Cardiac muscle cell (in vitro differentiated cells and primary cell): ENCODE measurements at regions not wholly inside any gene's neighbourhood (a gene's known extent, or its start where the extent isn't known, plus 50 kb on each side); places are given as distances from the start of the nearest gene placed in this dataset.

Experiments
- DNase-seq, 2 donors: peaks; one replicate each; pipeline versions ENCODE4 v3.0.0 to v3.0.0-alpha.2; 2010 to 2017; ENCODE audit warnings: low read depth in 1 of 2, low spot score in 1 of 2
- H3K27ac ChIP-seq: fragments of 200-600 bp; sonication (generic); 2 replicates; pipeline ENCODE4 v1.5.1; 2016
- H3K27me3 ChIP-seq: fragments of 200-600 bp; sonication (generic); 2 replicates; pipeline ENCODE4 v1.6.0; 2016; ENCODE audit warnings: control low read depth
- H3K36me3 ChIP-seq: fragments of 200-600 bp; sonication (generic); 2 replicates; pipeline ENCODE4 v1.5.1; 2016; ENCODE audit warnings: control low read depth
- H3K4me1 ChIP-seq: fragments of 200-600 bp; sonication (generic); 2 replicates; pipeline ENCODE4 v1.8.1; 2017; ENCODE audit warnings: low read depth, mild to moderate bottlenecking, mixed run types
- H3K4me3 ChIP-seq: fragments of 200-600 bp; sonication (generic); 2 replicates; pipeline ENCODE4 v1.5.1; 2016; ENCODE audit warnings: mild to moderate bottlenecking
- H3K9me3 ChIP-seq: fragments of 200-600 bp; sonication (generic); 2 replicates; pipeline ENCODE4 v1.5.1; 2017; ENCODE audit warnings: low read depth, mild to moderate bottlenecking, control low read depth
- TF ChIP-seq, protein P1 (sequence below): IDR thresholded peaks from 2 replicates; pipeline ENCODE4 v1.5.1; 2012; ENCODE audit warnings: low read depth, mild to moderate bottlenecking, low read length

GRCh38 chrX:124518885-124519284 is 172.5 kb downstream of the SH2D1A start:
- TF ChIP-seq, protein P1, sequence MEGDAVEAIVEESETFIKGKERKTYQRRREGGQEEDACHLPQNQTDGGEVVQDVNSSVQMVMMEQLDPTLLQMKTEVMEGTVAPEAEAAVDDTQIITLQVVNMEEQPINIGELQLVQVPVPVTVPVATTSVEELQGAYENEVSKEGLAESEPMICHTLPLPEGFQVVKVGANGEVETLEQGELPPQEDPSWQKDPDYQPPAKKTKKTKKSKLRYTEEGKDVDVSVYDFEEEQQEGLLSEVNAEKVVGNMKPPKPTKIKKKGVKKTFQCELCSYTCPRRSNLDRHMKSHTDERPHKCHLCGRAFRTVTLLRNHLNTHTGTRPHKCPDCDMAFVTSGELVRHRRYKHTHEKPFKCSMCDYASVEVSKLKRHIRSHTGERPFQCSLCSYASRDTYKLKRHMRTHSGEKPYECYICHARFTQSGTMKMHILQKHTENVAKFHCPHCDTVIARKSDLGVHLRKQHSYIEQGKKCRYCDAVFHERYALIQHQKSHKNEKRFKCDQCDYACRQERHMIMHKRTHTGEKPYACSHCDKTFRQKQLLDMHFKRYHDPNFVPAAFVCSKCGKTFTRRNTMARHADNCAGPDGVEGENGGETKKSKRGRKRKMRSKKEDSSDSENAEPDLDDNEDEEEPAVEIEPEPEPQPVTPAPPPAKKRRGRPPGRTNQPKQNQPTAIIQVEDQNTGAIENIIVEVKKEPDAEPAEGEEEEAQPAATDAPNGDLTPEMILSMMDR, result no peak
- no peak overlapping the region for H3K4me3 ChIP-seq
- no peaks in the 10 kb centered on the region for H3K36me3 ChIP-seq
- H3K27me3 ChIP-seq, result no peaks in the 10 kb centered on the region
- H3K4me1 ChIP-seq, result no peaks in the 10 kb centered on the region
- no peaks in the 10 kb centered on the region for H3K9me3 ChIP-seq
- no peak overlapping the region for H3K27ac ChIP-seq
- DNase-seq, result no peak

GRCh38 chrX:124524852-124525251 is 178.5 kb downstream of the SH2D1A start:
- TF ChIP-seq, protein P1, result no peak
- Histone ChIP-seq H3K36me3 (no peaks in the 10 kb centered on the region), H3K9me3 (no peaks in the 10 kb centered on the region), H3K27ac (no peak overlapping the region), H3K27me3 (no peaks in the 10 kb centered on the region), H3K4me1 (no peaks in the 10 kb centered on the region), H3K4me3 (no peak overlapping the region)
- no peak for DNase-seq

GRCh38 chrX:124529786-124530185 is 183.4 kb downstream of the SH2D1A start:
- Histone ChIP-seq H3K27ac (no peak overlapping the region), H3K9me3 (no peaks in the 10 kb centered on the region), H3K4me3 (no peak overlapping the region), H3K36me3 (no peaks in the 10 kb centered on the region), H3K27me3 (no peaks in the 10 kb centered on the region), H3K4me1 (peaks cover 3% of the 10 kb centered on the region)
- DNase-seq, result no peak
- TF ChIP-seq, protein P1, result no peak

GRCh38 chrX:124530803-124531202 is 184.4 kb downstream of the SH2D1A start:
- Histone ChIP-seq H3K9me3 (no peaks in the 10 kb centered on the region), H3K27ac (no peak overlapping the region), H3K4me1 (peaks cover 3% of the 10 kb centered on the region), H3K36me3 (no peaks in the 10 kb centered on the region), H3K4me3 (no peak overlapping the region), H3K27me3 (no peaks in the 10 kb centered on the region)
- TF ChIP-seq, protein P1, result no peak
- peak in 1 of 2 donors; percentile 8 for DNase-seq

GRCh38 chrX:124534536-124534935 is 188.2 kb downstream of the SH2D1A start:
- Histone ChIP-seq H3K4me3 (no peak overlapping the region), H3K36me3 (no peaks in the 10 kb centered on the region), H3K4me1 (peaks cover 3% of the 10 kb centered on the region), H3K27me3 (no peaks in the 10 kb centered on the region), H3K9me3 (no peaks in the 10 kb centered on the region), H3K27ac (no peak overlapping the region)
- TF ChIP-seq, protein P1, result no peak
- DNase-seq, result no peak

GRCh38 chrX:124540474-124540873 is 194.1 kb downstream of the SH2D1A start:
- Histone ChIP-seq H3K4me1 (no peaks in the 10 kb centered on the region), H3K27me3 (no peaks in the 10 kb centered on the region), H3K27ac (no peak overlapping the region), H3K9me3 (no peaks in the 10 kb centered on the region), H3K4me3 (no peak overlapping the region), H3K36me3 (no peaks in the 10 kb centered on the region)
- no peak for DNase-seq
- TF ChIP-seq, protein P1, result no peak
